ENCODE measurements at regions not wholly inside any gene's neighbourhood (a gene's known extent, or its start where the extent isn't known, plus 50 kb on each side); places are given as distances from the start of the nearest gene placed in this dataset.

DNA sequence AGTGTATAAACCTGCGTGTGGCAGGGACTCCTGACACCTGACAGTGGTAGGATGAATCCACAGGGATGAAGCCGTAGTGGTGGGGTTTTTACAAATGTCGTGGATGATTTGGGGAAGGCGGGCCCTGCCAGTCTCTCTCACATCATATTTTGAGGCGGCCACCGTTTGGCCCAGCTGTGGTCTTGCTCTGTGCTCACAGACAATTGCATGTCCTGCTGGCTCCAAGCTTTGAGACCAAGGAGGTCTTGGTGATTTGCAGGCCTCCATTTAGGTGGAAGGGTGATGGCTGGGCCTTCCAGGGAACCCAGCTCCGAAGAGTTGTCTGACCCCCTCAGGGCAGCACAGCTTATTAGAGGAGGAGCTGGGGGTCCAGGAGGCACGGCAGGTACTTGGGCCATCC lies 151.1 kb upstream of the SHH start:
- Histone ChIP-seq H3K9me2 (ENCODE audit: insufficient read depth, low read length) (no peaks in the 10 kb centered on the region), H3K9ac (ENCODE audit: low read length) (no peak overlapping the region), H3K9me3 (ENCODE audit: low read length) (no peaks in the 10 kb centered on the region), H3K36me3 (ENCODE audit: insufficient read depth, low read length) (no peaks in the 10 kb centered on the region), H3K4me2 (ENCODE audit: low read length) (no peak overlapping the region), H4K20me1 (ENCODE audit: insufficient read depth) (no peaks in the 10 kb centered on the region), H3K79me2 (replicated peaks; ENCODE audit: insufficient read depth, low read length) (no peaks in the 10 kb centered on the region), H3K27ac (ENCODE audit: low read length) (no peak overlapping the region), H3K27me3 (ENCODE audit: insufficient read depth, low read depth, low read length) (no peaks in the 10 kb centered on the region), H3F3A (ENCODE audit: insufficient read depth, low read length, poor library complexity, severe bottlenecking) (no peaks in the 10 kb centered on the region), H3K4me3 (ENCODE audit: low read length) (no peak overlapping the region), H2AFZ (ENCODE audit: low read depth, low read length) (no peak overlapping the region)
- TF ChIP-seq SMC3 (conservative IDR thresholded peaks at IDR 0.05; ENCODE audit: poor library complexity) (no peak), EZH2 (IDR thresholded peaks at IDR 0.05; ENCODE audit: borderline replicate concordance, insufficient read depth, low read length, poor library complexity, severe bottlenecking) (no peak), EP300 (conservative IDR thresholded peaks at IDR 0.05; ENCODE audit: poor library complexity, severe bottlenecking) (no peak), MXI1 (conservative IDR thresholded peaks at IDR 0.05; ENCODE audit: poor library complexity, severe bottlenecking) (no peak), POLR2AphosphoS5 (IDR thresholded peaks at IDR 0.05) (no peak), RAD21 (conservative IDR thresholded peaks at IDR 0.05) (no peak), TAF1 (IDR thresholded peaks at IDR 0.05; ENCODE audit: low read depth) (no peak)
- TF ChIP-seq, protein P1, sequence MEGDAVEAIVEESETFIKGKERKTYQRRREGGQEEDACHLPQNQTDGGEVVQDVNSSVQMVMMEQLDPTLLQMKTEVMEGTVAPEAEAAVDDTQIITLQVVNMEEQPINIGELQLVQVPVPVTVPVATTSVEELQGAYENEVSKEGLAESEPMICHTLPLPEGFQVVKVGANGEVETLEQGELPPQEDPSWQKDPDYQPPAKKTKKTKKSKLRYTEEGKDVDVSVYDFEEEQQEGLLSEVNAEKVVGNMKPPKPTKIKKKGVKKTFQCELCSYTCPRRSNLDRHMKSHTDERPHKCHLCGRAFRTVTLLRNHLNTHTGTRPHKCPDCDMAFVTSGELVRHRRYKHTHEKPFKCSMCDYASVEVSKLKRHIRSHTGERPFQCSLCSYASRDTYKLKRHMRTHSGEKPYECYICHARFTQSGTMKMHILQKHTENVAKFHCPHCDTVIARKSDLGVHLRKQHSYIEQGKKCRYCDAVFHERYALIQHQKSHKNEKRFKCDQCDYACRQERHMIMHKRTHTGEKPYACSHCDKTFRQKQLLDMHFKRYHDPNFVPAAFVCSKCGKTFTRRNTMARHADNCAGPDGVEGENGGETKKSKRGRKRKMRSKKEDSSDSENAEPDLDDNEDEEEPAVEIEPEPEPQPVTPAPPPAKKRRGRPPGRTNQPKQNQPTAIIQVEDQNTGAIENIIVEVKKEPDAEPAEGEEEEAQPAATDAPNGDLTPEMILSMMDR (IDR thresholded peaks at IDR 0.05; ENCODE audit: poor library complexity, severe bottlenecking) = no peak
- TF ChIP-seq, protein P2, sequence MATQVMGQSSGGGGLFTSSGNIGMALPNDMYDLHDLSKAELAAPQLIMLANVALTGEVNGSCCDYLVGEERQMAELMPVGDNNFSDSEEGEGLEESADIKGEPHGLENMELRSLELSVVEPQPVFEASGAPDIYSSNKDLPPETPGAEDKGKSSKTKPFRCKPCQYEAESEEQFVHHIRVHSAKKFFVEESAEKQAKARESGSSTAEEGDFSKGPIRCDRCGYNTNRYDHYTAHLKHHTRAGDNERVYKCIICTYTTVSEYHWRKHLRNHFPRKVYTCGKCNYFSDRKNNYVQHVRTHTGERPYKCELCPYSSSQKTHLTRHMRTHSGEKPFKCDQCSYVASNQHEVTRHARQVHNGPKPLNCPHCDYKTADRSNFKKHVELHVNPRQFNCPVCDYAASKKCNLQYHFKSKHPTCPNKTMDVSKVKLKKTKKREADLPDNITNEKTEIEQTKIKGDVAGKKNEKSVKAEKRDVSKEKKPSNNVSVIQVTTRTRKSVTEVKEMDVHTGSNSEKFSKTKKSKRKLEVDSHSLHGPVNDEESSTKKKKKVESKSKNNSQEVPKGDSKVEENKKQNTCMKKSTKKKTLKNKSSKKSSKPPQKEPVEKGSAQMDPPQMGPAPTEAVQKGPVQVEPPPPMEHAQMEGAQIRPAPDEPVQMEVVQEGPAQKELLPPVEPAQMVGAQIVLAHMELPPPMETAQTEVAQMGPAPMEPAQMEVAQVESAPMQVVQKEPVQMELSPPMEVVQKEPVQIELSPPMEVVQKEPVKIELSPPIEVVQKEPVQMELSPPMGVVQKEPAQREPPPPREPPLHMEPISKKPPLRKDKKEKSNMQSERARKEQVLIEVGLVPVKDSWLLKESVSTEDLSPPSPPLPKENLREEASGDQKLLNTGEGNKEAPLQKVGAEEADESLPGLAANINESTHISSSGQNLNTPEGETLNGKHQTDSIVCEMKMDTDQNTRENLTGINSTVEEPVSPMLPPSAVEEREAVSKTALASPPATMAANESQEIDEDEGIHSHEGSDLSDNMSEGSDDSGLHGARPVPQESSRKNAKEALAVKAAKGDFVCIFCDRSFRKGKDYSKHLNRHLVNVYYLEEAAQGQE (IDR thresholded peaks at IDR 0.05; ENCODE audit: borderline replicate concordance) = no peak

DNA sequence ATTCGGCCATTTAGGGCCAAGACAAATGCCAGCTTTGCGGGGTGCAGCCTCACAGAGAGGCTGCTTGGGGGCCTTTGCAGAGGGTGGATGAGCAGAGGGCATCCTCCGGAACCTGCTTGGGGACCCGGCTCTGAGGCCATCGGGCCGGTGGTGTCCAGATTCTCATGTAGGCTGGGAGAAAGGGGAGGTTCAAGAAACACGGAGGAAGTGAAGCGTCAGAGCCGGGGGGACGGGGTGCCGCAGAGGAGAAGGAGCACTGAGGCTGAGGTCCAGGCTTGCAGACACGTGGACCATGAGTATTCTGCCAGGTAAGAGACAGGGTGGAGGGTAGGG lies 150.7 kb upstream of the SHH start:
- Histone ChIP-seq H3K27ac (ENCODE audit: low read length) (no peak overlapping the region), H3K4me3 (ENCODE audit: low read length) (no peak overlapping the region), H4K20me1 (ENCODE audit: insufficient read depth) (no peaks in the 10 kb centered on the region), H3K4me2 (ENCODE audit: low read length) (no peak overlapping the region), H3K9me2 (ENCODE audit: insufficient read depth, low read length) (no peaks in the 10 kb centered on the region), H2AFZ (ENCODE audit: low read depth, low read length) (no peak overlapping the region), H3F3A (ENCODE audit: insufficient read depth, low read length, poor library complexity, severe bottlenecking) (no peaks in the 10 kb centered on the region), H3K27me3 (ENCODE audit: insufficient read depth, low read depth, low read length) (no peaks in the 10 kb centered on the region), H3K9ac (ENCODE audit: low read length) (no peak overlapping the region), H3K36me3 (ENCODE audit: insufficient read depth, low read length) (no peaks in the 10 kb centered on the region), H3K9me3 (ENCODE audit: low read length) (no peaks in the 10 kb centered on the region), H3K79me2 (replicated peaks; ENCODE audit: insufficient read depth, low read length) (no peaks in the 10 kb centered on the region)
- TF ChIP-seq MXI1 (conservative IDR thresholded peaks at IDR 0.05; ENCODE audit: poor library complexity, severe bottlenecking) (no peak), RAD21 (conservative IDR thresholded peaks at IDR 0.05) (no peak), EP300 (conservative IDR thresholded peaks at IDR 0.05; ENCODE audit: poor library complexity, severe bottlenecking) (no peak), POLR2AphosphoS5 (IDR thresholded peaks at IDR 0.05) (no peak)
- TF ChIP-seq, protein P2 (IDR thresholded peaks at IDR 0.05; ENCODE audit: borderline replicate concordance) = no peak
- TF ChIP-seq, protein P1 (IDR thresholded peaks at IDR 0.05; ENCODE audit: poor library complexity, severe bottlenecking) = no peak

Measured in neural cell (in vitro differentiated cells).